Hematopoietic multipotent progenitor cell treated with erythropoietin and hydrocortisone succinate and interleukin-3 and kit ligand, for 6 days (in vitro differentiated cells): ENCODE measurements at regions not wholly inside any gene's neighbourhood (a gene's known extent, or its start where the extent isn't known, plus 50 kb on each side); places are given as distances from the start of the nearest gene placed in this dataset.
"Not testable (repeated sequence)": the region's sequence is repeated elsewhere in the genome, so short reads cannot be mapped to it uniquely, and the experiment has no call there.

Experiments used
- DNase-seq: peaks from one replicate; pipeline ENCODE4 v3.0.0-alpha.2; 2015

DNA sequence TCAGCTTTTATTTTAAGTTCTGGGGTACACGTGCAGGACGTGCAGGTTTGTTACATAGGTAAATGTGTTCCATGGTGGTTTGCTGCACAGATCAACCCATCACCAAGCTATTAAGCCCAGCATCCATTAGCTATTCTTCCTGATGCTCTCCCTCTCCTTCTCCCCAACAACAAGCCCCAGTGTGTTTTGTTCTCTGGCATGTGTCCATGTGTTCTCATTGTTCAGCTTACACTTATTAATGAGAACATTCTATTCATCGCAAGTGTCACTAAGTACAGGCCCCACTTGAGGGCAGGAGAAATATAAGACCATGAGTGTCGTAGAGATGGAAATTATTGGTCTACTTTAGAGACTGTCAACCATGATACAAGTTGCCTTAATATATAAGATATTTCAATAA lies 615.1 kb downstream of the CDH8 start:
- no peak for DNase-seq

DNA sequence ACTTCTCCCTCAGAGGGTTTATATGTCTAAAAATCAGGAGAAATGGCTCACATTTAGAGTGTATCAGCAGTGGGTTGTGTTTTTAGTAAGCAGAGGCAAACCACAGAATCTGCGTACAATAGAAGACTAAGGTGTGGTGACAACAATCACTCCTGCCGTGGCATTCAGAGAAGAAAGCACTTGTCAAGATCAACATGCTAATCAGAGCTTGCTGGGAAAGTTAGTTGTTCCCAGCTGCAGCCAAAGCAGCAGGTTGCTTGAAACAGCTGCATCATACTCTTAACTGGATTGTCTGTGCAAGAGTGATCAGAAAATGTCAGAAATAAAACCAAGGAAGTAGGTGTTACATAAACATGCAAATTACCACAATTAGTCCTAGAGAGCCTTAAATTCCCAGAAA lies 616.4 kb downstream of the CDH8 start:
- no peak for DNase-seq

DNA sequence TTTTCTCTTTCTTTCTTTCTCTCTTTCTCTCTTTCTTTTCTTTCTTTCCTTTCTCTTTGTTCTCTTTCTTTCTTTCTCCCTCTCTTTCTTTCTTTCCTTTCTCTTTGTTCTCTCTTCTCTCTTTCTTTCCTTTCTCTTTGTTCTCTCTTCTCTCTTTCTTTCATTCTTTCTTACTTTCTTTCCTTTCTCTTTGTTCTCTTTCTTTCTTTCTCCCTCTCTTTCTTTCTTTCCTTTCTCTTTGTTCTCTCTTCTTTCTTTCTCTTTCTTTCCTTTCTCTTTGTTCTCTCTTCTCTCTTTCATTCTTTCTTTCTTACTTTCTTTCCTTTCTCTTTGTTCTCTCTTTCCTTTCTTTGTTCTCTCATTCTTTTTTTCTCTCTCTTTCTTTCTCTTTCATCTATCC lies 617.4 kb downstream of the CDH8 start:
- not testable (repeated sequence) for DNase-seq

DNA sequence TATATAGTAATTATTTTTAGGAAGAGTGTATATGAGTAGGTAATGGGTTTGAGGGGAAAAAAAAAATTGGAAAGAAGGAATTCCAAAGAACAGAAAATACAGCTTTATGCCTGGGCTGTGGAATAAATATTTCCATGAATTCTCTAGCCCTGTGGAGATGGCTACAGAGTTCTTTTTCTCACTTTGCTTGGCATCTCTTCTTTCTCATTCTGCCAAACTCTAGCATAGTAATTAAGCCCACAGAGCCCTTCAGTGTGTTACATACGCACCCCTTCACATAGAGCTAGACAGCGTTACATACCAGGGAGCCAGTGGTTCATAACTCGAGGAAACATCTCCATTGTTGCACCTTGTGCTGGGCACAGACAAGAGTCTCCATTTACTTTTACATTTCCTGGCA lies 621.1 kb downstream of the CDH8 start:
- no peak for DNase-seq

DNA sequence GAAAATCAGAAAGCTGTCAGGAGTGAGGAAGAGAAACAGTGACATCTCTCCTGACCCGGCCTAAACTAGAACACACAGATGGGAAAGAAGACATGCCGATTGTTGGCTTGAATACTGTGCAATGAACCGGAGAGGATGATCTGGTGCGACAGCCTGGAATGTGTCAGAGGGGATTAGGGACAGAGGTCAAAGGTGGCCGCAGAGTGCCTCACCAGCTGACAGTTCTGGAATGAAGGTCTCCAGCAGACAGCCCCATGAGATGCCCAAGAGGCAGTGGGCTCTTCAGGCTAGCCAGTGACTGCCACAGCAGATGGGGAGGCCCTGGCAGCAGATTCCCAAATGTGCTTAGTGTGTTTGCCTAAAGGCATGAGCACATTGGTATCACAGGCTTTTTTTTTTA lies 623.2 kb downstream of the CDH8 start:
- DNase-seq: no peak

DNA sequence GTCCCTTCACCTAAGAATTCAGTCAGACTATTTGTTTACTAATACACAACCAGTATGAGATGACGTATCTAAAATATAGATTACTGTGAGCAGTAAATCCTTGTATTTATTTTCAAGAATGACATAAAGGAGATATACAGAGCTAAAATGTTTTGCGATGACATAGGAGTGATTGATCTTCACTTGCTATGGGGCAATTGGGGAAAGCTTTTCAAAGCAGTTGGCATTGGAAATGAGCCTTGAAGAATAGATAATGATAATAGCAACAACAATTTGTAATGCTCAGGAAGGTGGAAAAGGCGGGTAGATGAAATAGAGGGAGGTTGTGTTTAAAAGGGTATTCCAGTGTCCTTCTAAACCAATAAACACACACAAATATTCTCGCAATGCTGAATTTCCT lies 623.7 kb downstream of the CDH8 start:
- no peak for DNase-seq

DNA sequence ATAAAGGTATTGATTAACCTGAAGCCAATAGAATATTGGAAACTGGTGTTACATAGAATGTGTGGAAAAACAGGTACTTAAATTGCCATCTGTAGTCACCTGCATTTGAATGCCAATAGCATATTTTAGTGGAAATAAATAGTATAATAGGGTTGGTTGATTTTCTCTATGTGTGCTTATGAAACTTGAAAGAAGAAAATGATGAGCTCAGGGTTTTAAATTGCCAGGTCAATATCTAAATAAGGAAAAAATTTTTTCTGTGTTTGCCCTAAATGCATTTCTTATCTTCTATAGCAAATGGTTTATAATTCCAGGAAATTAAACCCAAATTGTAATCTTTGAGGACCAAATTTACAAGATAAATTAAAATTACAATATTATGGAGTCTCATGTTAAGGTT lies 626.6 kb downstream of the CDH8 start:
- no peak for DNase-seq

DNA sequence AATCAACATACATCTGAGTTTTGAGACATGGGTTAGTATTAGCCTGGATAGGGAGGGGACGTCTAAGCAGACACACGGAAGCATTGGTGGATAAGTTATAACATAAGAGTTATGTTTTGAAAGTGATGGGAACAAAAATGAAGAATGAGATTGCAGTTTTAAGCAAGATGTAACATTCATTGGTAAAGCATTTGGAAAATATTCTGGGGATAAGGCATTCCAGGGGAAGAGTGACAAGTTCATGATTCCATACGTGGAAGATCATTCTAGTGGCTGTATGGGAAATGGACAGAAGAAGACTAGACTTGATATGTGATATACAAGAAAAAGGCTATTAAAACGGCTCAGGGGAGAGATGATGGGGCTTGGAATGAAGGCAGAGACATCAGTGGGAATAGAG lies 632.9 kb downstream of the CDH8 start:
- no peak for DNase-seq

DNA sequence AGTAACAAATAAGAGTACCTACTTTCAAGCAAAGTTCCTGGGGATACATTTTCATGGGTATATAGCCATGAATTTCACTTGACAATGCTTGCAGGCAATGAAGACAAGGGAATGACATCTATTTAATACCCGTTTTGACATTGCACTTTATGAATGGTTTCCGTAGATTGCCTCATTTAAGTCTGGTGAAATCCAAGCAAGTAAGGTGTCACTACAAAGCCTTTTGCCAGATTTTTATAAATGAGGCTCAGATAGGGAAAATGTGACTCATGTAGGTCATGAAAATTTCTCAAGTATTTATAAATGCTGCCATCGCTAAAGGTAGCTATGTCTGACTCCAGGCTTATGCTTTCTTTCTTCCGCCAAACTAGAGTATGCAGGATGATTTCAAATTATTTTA lies 644.3 kb downstream of the CDH8 start:
- DNase-seq: no peak

DNA sequence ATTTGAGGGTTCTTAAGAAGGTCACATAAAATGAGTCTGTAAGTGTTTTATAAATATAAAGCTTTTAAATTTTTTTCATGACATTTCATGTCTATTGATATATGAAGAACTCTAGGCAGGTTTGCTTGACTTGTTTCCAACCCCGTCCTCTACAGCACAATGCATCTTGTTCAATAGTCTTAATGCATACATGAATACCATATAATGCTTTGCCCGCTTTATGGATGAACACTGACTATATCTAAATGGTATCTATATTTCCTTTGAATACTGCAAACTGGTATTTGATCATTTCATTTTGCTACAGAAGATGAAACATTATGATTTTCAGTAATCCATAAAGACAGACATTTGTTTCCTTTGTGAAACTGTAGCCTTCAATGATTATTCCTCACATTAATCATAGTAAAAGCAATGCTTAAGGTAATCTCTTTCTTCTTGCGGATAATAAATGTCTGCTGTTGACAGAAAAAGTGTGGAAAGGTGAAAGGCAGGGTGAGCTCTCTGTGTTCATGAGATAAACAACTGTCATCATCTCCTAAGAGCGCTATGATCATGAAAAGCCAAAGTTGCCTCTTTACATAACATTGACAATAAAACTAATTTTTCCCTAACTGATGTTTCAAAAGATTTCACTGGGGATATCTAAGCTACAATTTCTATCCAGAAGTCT lies 645.1 kb downstream of the CDH8 start:
- DNase-seq: no peak

DNA sequence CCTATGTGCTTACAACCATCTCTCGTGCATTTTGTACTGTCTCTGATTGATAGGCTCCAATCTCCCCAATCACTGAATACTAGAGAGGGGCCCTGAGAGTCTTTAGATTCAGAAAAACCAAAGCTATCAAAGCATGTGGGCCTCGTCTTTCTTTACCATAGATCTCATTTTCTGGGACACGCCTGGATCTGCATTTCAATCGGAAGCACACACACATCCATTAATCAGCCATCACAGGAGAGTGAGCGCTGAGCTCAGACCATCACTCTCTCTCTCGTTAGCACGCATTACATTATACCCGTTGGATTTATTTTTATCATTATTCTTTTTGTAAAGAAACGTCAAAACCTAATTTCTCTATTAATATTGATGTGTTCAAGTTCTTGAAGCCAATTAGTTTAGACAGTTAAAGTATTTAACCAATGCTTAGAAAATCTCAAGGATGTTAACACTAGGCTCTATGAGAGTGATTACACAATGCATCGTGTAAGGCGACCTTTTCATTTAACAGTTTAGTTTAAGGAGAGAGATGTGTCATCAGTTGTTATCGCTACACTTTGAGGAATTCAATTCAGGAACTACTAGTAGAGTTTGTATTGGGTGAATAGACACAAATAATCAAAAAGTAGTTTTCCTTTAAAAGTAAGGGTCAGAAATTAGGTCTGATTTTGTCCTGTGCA lies 650.7 kb downstream of the CDH8 start:
- no peak for DNase-seq

DNA sequence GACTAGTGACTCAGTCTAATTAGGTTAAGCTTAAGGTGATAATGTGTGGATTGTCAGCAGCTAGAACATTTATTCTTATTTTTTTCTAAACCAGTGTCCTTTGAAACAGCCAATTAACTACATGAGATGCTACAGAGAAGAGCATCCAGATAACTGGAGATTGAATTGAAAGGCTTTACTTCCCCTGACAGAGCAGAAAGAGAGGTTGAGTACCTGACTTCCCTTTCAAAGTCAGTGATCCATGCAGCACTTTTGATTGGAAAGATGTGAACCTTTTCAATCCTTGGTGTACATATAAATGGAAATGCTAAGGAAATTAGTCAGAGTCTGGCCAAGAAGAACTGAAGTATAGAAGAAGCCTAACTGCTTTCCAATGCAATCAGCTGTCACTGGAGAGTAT lies 653.8 kb downstream of the CDH8 start:
- DNase-seq: no peak

DNA sequence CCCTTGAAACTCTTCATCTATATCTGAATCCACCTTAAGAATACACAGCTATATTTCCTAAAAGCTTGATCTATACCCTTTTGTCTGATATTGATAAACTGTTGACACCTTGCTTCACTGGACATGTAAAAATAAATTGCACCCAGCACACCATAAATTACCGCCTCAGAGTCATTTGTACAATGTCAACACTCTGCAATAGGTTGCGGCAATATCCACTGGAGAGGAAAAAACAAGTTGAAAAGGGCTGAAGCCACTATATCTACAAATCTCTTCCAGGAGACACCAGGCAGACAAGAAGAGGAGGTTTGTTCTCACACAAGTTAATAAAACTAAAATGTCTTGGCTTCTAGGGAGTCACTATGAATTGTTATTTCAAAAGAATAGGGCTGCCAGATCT lies 656.9 kb downstream of the CDH8 start:
- DNase-seq: no peak

DNA sequence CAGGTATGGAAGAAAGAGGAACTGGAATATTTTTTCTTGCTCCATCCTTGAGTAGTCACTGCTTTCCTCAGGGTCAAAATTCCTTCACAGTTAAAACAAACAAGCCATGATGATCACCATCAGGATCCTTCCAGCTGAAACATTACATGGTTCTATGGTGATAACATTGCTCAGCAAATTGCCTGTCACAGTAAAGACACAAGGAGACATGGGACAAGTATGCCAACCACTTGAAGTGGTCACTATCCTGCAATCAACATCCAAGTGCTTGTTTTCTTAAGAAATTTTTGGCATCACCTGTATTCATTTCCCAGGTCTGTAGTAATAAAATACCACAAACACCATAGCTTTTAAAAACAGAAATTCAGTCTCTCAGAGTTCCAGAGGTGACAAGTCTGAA lies 662.2 kb downstream of the CDH8 start:
- DNase-seq: no peak

DNA sequence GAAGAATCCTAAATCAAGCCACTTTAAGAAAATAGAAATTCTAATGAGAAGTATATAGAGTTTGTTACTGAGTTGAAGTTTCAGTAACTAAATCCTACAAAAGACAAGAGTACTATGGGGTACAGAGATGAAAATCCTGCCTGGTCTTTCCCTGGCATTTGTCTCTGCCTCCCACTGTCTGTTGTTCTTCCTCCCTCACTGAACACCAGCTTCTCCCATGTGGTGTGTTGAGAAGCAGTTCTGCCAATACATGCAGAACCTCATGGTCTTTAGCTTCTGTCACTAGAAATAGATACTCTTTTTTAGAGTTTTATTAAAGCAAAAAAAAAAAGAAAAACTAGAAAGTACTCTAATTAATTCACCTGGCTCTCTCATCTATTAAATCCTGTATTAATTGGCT lies 664.4 kb downstream of the CDH8 start:
- DNase-seq: no peak

DNA sequence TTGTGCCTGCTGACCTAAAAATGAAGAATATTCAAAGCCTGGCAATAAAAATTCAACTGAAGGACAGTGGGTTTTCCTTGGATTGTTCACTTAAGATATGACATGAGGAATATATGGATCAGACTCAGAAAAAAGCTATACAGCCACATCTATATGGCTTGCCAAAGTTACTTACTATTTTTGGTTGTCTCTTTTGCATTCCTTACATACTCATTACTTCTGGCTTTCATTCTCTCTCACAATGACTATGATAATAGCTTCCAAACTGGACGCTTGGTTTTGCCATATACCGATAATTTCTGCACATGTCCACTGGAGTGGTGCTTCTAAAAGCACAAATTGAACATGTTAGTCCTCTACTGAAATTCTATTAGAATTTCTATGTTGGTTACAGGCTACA lies 664.9 kb downstream of the CDH8 start:
- no peak for DNase-seq

DNA sequence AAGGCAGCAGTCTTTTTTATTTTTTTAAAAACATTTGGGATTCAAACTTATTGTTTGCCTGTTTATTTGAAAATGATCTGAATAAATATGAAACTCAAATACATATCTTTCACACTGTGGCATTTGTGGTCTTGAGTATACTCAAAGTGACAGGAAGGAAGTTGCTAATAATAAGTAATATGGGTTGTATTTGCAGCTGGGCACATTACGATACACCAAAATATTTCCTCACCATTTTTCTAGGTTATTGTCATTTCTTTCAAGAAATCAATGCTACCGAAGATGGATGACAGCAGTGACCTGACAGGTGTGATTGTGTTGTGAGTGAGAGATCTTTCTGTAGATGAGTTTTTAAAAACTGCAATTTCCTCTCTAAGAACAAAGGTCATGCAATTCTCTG lies 665.7 kb downstream of the CDH8 start:
- no peak for DNase-seq

DNA sequence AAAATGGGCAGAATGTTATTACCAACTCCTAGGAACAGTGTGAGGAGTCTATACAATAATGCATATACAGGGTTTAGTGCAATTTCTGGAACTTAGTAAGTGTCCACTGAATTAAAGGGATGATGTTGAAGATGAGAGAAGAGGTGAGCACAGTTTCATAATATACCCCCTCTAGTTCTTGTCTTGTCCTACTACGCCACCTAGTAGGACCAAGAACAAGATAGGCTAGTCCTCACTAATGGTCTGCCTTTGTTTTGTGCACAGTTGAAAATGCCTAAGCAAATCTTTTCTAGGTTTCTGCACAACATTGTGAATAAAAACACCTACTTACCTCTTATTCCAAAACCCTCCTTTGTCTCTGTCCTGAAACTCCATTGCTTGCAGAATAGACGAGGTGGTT lies 670.2 kb downstream of the CDH8 start:
- no peak for DNase-seq

DNA sequence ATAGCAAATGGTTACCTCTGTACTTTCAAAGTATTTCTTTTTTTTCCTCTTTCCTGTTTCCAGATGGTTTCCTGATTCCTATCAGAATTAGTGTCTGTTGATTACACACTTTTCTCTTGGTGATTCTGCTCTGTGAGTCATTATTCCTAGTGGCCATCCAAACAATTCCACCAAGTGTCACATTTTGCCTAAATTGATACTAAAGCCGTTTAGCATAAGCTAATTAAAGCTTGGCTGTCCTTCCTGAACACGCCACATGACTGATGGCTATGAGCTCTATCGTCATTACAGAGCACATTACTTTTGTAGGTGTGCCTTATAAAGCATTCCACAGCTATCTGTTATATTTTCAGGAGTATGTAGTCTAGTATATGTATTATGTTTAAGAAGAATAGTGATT lies 671.2 kb downstream of the CDH8 start:
- DNase-seq: no peak

DNA sequence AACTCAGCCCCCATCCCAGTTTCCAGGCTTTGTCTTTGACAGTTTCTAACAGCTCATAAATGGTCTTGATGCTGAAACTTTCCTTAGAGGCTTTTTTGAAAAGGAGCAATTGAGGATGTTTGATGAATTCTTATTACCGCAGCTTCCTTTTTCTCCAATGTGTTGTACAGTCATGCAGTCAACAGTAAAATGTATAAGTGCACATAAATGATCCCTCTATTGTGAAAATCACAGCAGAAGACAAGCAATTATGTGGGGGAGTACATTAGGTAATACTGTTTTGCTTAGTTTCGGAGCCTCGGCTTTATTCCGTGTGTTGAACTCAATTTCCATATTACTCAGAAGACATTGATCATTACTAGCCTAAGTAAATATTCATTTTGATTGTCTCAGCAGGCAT lies 673.7 kb downstream of the CDH8 start:
- no peak for DNase-seq

DNA sequence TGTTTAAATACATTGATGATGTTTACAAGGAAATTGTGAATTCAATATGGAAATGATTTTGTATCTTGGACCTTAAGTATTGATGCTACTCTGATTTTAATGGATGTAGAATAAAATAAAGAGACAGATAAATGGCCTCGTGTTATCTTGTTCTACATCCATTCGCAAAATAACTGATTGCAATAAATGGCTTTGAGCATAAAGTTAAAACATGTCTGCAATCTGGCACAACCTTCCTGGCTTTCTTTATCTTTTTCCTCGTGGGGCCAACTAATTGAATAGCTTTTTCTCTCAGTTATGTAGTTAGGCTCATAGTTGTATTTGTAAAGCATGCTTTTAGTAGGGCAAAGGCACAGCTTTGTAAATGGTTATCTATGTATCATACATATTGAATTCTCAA lies 691.4 kb downstream of the CDH8 start:
- DNase-seq: no peak

DNA sequence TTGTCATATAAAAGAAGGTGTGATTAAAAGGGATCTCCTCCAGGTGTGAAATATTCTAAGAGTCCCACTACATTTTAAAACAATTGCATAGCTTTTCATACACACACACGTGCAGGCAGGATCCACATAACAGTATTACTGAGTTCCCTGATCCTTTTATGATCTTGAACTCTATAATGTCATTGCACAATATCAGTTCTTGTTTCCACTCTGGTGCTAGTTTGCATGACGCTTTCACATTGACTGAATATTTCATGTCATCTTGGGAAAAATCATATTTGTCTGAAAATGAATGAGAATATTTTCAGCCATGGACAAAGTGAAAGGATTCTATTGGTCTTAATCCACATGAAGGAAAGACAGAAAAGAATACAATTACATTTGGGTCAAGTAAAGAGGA lies 703.8 kb downstream of the CDH8 start:
- DNase-seq: no peak

DNA sequence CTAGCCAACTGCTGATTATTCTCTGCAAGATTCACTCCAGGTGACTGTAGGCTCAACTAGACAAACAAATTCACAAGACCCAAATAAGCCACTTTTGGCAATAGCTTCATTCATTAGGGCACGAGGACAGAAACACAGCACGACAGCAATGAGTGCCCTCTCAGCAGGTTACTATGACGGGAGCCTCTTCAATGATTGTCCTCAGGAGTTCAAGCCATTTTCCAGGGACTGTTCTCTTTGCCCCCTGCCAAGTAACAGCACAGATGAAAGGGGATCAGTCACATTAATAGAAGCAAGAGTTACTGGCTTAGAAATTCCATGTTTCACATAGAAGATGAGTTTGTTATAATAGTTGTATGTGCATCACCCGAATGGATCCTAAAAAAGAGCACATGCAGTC lies 712.2 kb downstream of the CDH8 start:
- no peak for DNase-seq

DNA sequence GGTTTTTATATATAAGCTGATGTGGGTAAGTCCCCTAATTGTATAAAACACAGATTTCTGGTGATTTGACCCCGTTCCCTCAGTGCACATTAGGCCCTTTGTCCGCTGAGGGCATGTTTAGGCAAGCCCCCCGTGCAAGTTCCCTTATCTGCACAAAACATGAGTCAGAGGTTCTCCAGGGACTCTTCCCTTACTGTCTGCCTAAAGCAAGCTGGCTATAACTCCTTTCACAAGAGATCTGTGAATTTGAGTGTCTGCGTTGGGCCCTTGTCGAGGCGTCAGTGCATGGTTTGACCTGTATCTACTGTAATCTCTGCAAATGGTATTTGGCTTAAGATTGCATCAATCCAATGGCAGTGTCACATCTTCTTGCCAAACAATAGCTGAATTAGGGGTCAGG lies 712.8 kb downstream of the CDH8 start:
- DNase-seq: no peak

DNA sequence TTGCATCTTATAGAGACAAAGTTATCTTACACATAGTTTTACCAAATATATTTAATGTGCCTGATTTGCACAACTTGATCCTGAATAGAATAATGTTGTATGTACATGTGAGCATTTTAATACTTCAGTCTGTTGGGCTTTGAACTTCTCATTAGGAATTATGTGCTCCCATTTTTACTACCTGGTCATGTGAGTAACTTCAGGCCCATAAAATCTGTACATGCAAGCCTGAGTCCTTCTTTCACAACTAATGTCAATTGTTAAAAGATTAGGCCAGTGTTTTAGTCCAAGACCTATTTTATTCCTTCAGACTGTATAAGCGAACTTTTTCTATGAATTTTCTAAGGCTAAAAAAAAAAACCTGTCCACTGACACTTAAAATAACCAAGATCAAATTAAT lies 715.4 kb downstream of the CDH8 start:
- DNase-seq: no peak
